HG02840 (cell line): ENCODE measurements at regions not wholly inside any gene's neighbourhood (a gene's known extent, or its start where the extent isn't known, plus 50 kb on each side); places are given as distances from the start of the nearest gene placed in this dataset.

ENCODE experiments used
- ATAC-seq: cut with Tn5 transposase; IDR thresholded peaks from one replicate; pipeline ENCODE4 v1.9.1; 2021; ENCODE audit warnings: mild to moderate bottlenecking, moderate library complexity, moderate number of reproducible peaks; ENCODE audit not compliant: unreplicated experiment, low FRiP score

DNA sequence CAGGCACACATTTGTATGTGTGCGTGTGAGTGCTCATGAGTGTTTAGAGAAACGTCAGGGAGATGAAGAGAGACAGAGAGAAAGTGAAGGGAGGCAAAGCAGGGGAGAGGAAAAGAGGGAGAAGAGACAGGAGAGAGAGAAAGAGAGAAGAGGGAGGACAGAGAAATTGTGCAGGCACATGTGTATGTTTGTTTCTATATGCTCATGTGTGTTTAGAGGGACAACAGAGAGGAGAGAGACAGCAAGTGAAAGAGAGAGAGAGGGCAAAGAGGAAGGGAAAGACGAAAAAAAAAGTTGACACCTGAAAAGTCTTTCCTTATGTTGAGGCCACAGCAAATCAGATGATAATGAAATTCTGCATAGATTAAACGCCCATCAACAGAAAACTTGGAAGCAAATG is 541.1 kb downstream of the TNS1 start:
- ATAC-seq = no peak

DNA sequence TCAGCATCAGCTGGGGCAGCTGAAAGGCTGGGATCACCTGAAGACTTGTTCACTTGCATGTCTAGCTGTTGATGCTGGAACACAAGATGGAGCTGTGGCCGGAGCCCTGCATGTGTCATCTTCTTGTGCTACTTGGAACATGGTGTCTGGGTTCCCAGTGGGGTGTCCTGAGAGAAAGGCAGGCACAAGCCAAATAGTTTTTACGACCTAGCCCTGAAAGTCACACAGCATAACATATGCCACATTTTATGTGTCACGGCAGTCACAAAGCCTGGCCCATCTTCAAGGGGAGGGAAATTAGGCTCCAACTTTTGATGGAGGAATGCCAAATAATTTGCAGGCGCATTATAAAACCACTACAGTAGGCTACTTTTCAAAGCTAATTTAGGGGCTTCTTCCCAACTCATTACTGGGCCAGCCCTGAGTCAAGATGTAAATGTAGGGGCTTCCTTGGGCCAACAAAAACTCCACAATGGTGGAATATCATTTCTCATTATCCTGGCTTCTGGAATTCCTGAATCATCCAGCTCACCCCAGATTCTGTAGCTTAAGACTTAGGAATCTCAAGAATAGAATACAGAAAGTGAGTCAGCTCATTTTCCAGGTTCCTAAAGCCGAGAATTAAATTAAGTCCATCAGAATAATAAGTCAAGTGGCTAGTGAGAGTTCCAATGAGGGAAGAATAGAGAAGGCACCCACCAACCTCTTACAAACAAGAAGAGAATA is 543.0 kb downstream of the TNS1 start:
- no peak for ATAC-seq

DNA sequence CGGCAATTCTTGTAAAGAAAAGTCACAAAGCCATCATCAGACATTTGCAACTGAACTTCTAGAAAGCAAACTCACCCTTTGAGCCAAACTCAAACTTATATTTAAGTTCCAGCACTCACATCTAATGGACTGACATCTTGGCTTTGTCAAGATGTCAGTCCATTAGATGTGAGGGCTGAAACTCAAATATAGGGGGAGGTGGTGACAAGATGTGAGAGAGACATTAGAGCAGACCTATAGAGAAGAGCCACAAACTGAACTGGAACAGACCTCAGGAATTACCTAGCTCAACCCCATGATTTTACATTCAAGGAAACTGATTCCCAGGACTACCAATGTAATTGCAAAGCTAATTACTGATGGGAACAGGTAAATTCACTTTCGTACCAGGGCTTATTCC is 543.8 kb downstream of the TNS1 start:
- no peak for ATAC-seq

DNA sequence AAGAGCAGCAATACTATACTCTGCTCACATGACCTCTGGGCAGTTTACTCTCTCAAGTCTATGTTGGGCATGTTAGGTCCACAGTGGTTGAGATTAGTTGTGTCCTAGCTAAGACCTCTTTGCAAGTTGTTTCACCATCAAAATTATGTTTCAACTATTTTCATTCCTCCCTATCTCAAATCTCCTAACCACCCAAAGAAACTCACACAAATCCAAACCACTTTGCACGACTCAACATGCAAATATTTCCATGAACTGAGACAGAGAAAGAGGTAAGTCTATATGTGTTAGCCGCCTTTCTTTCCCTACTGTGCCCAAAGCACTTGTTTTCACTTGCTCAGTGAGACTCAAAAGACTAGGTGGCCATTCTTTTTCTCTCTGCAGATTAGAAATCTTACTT is 546.8 kb downstream of the TNS1 start:
- no peak for ATAC-seq

DNA sequence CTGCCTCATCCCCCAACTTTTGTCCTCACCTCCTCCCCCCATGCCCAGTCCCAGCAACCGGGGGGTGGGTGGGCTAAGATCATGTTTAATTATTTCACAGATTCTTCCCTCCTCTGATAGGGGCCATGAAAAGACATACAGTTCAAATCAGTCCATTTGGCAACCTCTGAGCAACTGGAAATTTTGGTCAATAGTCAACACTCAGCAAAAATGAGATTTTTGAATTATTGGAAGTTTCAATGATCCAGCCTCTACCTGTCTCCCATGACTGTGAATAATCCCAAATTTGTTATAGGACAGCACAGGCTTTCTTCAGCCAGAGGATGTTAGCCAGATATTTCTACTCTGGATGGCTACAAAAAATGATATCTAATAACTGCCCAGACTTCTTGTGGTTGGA is 549.9 kb downstream of the TNS1 start:
- no peak for ATAC-seq

DNA sequence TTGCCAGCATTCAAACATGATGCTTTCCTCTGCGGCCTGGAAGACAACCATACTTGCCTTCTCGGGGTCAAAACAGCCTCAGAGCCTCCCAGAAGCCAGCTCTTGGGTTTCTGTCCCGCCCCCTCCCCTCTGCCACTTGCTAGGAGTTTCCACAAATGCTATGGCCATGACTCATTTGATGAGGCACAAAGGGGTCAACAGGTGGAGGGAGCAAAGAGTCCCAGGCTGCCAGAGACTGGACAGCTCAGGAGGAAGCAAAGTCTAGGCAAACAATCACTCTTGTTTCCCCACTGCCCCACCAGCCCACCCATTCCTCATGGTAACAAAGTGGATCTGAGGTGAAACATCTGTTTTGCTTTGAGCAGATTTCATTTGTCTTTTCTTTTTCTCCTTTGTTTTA is 551.1 kb downstream of the TNS1 start:
- no peak for ATAC-seq

DNA sequence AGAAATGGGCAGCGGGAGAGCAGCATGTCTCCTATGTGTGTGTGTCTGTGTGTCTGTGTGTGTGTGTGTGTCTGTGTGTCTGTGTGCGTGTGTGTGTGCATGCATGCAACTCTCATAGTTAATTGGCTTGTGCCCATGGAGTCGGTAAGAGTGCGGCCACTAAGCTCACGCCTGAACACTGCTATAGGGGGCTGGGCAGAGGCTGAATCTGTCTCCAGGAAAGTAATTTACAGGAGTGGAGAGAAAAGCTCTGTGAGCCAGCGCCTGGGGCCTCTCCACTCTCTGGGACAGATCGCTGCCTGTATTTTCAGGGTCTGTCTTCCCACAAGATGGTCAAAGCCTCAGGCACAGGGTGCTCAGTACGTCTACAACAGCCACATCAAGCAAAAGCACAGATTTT is 553.4 kb downstream of the TNS1 start:
- ATAC-seq = no peak

DNA sequence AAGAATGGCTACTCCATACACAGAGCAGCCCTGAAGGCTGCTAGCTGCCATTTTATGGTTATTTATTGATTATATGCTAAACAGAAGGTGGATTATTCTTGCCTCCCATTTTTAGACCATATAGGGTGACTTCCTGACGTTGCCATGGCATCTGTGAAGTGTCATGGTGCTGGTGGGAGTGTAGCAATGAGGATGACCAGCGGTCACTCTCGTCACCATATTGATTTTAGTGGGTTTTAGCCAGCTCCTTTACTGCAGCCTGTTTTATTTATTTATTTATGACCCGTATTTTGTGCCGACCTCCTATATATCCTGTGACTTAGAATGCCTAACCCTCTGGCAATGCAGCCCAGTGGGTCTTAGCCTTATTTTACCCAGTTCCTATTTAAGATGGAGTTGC is 553.9 kb downstream of the TNS1 start:
- ATAC-seq = no peak

DNA sequence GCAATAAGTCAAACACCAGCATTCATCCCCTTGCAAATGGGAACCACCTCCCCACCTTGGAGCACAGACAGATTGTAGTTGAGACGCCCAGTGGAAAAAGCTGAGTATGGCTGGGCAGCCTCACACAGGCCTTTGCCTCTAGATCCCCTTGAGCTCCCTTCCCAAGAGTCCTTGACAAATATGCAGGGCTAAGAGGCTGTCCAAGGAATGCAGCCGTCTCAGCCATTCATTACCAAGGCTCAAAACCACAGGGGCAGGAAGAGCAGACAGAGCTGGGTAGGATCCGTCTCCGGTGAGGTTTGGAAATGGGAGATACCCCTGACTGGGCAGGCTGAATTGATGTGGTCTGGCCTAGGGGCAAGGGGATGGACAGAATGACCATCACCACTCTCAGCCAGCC is 557.1 kb downstream of the TNS1 start:
- no peak for ATAC-seq

DNA sequence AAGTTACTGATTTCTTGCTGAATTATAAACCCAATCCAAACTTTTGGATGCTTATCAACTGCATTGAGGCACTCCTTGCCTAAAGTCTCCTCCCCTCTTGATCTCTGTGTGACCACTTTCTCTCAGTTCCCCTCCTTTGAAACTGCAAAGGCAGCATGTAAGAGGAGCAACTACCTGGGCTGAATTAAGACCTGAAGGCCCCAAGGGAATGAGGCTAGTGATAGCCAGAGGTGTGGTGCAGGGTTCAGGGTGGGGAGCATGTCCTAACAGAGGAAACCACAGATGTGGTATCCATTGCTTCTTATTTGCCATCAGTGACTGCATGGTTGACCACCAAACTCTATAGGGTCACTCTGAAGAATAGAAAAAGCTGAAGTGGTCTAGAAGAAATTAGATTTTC is 557.9 kb downstream of the TNS1 start:
- ATAC-seq = no peak

DNA sequence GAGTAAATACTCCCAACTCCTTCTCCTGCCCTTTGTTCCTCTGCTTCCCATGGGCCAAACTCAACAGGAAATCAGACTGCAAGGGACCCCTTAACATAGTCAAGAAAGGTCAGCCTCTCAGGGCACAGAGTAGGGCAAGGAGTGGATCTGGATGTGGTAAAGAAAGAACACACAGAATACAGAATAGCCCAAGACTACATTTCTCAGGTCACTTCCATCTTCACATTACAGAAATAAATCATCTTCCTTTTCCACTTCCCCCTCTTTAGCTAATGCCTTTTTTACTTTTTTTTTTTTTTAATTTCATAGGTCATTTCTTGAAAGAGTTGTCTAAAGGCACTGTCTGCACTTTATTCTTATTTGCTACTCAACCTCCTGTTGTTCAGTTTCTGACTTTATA is 558.3 kb downstream of the TNS1 start:
- no peak for ATAC-seq

DNA sequence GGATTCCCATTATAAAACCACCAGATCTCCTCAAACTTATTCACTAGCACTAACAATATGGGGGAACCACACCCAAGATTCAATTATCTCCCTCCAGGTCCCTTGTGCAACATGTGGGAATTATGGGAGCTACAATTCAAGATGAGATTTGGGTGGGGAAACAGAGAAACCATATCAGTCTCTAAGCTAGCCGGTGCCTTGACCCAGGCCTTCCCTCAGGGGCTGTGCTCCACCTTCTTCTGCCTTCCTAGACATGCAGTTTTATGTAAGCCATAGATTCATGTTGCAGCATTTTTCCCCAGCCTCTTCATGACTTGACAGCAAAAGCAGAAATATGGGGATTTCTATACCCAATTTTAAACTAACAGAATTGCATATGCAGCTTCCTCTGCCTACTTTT is 559.2 kb downstream of the TNS1 start:
- no peak for ATAC-seq

DNA sequence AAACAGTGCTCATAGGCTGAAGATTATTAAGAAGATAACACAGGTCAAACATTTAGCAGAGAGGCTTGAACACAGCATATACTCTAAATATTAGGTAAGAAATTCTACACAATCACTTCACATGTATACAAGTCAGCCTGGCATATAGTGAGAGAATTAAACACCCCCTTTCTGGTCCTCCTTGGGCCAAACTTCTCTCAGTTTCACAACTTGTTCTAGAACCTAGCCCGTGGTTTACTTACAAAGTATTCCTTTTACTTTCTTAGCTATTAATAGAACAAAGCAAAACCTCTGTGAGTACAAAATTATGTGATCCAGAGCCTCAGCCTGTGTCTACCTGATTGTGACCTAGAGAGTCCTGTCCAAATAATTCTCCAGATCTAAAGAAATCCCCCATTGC is 562.8 kb downstream of the TNS1 start:
- no peak for ATAC-seq

DNA sequence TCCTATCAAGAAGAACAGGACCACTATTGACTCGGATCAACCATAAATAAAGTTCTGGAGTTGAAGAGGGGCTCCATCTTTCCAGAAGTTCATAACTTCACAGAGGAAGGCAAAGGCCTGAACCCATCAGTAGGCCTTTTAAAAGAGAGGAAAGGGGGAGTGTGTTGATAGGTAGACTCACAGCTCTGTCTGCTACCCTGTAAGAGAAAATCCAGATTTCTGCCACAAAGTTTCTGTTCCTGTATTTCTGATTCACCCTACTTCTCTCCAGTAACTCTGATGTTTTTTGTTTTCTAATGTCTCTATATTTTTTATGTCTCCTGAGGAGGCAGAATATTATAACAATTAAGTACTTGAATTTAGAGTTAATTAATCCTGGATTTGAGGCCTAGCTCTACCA is 564.0 kb downstream of the TNS1 start:
- no peak for ATAC-seq

DNA sequence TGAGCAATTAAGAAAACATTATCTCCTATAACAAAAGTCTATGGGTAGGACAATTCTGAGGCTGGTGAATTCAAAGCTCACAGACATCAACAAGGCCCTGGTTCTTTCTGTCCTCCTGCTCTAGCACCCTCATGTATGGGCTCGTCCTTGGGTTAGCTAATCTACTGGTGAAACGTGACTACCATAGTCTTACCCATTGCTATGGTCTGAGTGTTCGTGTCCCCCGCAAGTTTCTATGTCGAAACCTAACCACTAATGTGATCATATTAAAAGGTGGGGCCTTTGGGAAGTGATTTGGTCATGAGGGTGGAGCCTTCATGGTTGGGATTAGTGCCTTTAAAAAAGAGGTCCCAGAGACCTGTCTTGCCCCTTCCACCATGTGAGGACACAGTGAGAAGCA is 564.7 kb downstream of the TNS1 start:
- ATAC-seq = no peak

DNA sequence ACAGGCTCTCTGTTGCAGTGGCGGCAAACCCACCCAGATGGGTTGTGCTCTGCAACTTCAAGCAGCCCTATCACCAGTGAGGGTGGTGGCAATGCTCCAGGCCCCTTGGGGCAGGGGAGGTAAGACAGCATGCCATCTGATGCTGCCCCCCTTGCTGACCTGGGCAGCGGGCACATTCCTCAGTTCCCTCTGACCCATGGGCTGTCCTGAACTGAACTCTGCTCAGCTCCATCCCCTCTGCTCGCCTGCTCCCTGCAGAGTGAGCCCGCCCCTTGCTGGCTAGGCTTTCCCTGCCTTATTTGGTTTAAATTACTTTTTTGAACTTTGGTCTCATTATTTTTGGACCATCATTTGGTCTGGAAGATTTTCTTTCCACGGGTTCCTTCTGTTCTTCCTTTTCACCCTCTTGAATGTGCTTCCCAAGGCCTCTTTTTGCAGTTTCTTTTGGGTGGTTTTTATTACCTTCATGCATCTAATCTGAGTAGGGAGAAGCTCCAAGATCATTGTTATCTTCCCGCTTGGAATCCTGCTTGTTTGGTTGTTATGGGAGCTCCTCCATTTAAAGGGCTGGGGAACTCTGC is 565.4 kb downstream of the TNS1 start:
- no peak for ATAC-seq

DNA sequence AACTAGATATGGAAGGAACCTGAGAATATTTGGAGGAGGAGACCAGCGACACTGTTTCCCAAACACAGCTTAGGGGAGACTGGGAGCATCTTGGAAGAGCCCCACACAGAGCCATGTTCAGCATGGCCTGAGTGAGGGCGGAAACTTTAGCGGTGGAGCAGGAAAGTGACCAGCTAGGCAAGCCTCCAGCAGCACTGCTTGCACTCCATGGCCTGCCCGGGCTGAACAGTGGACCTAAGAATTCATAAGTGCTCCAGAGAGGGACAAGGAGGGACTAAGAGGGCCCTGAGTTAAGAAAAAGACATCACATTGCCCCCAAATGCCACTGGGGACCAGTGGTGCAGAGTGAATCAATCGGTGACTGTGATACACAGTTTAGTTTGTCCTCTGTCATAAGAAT is 566.4 kb downstream of the TNS1 start:
- no peak for ATAC-seq

DNA sequence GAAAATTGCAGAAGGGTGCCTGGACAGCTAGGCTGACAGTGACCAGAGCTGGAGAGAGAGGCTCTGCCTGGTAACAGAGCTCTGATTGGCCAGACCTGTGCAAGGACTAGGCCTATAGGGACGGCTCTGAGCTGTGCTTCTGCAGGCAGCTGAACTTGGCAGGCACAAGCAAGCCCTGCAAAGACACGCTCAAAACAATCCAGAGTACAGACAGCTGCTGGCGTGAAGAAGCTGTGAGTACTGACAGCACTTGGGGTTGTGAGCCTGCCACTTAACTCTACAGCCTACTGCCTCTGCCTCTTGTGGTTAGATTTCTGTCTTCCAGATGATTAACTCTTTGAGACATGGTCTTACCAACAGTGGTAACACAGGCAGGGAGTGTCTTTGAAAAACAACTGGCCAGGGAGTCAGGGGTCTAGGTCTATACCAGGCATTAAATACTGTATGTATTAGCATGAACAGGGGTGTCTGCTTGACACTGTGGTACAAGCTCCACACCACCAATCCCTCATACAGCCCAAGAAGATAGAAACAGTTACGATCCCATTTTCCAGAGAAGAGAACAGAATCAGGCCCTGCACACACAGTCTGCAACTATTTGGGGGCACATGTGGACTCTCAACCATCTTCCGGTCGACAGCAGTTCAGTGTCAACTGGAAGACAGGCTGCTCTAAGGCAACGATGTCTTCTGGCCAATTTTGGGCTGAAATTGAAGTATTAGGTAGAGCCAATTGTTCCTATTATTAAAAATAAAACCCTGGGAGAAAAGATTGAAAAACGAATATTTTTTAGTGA is 568.4 kb downstream of the TNS1 start:
- peak; percentile 86 for ATAC-seq

DNA sequence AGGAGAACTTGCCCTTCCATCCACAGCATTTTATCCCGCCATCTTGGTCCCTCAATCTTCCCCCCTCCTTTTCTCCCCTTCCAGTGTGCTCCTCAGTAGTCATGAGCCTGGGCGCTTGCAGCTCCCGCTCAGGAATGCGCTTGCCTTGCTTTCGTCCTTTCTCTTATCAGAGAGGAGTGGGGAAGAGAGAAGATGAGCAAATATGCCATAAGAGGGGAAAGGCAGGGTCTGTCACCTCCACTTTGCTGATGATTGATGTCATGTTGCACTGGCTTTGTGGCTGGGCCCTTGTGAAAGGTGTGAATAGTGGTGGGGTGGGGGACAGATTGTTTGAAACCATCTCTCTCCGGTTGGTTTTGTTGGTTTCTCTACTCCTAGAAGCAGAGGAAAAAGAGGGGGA is 569.3 kb downstream of the TNS1 start:
- no peak for ATAC-seq

DNA sequence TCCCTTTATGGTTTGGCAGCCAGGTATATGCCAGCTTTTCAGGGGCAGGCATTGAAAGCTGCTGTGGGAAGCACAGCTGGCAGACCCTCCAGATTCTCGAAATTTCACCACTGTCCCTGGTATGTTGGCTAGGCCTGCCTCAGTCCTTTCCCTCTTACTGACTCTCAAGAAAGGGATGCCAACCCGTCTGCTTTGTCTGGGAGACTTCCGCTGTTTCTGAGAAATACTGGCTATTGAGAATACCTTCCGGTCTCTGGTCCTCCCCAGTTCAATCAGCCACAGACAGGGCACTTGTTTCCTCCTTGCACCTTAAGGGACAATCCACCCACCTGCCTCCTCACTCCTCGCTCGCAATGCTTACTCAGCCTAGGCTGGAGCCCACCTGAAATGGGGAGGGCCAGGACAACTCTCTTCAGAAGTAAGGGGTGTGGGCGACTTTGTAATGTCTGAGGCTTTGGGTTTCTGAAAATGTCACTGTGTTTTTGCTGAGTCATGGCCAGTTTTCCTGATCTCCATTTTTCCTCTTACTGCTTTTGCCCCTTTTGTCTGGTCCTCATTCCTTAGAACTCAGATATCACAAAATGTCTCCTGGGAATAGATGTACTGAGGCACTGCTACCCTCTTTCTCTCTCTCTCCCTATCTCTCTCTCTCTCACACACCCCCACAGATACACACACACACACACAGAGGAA is 571.1 kb downstream of the TNS1 start:
- no peak for ATAC-seq

DNA sequence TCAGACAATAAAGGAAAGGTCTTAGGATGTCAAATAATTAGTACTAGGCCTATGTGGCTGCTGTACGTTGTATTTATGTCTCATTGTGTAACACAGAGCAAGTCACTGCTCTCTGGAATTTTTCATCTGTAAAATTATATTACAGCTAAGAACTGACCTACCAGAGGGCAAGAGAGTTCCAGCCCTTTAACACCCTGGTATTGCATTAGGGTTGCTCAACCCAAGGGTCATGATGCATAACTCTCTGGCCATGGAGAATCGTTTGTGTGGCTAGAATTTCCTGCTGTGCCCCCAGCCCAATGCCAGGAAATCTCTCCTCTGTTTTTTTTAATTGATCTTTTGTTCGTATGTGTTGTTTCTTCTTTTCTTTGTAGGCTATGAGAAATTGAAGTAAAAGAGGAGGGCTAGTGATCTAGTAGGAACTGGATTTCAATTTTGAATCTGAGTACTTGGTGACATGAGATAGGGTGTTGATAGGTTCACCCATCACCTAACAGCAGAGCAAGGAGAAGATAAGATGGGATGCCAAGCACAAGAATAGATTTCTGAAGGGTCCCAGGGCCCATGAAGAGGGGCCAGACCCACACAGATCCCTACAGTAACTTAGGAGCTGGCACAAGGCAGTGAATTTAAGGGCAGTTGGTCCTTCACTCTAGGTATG is 571.2 kb upstream of the TNP1 start:
- ATAC-seq = no peak
